Bronchial epithelial cell (primary cell): ENCODE measurements at regions not wholly inside any gene's neighbourhood (a gene's known extent, or its start where the extent isn't known, plus 50 kb on each side); places are given as distances from the start of the nearest gene placed in this dataset.

Experiments used
- DNase-seq: peaks from one replicate; pipeline ENCODE4 v3.0.0-alpha.2; 2010; ENCODE audit warnings: low read depth
- FAIRE-seq: peaks from 2 replicates; lab custom pipeline; 2011; peaks lifted over from hg19 to GRCh38; lab: Jason Lieb, UNC
- H3K27me3 ChIP-seq: 2 replicates; pipeline ENCODE4 v1.5.1; 2011; ENCODE audit warnings: low read length; ENCODE audit not compliant: control insufficient read depth, insufficient read depth
- H3K36me3 ChIP-seq: 2 replicates; pipeline ENCODE4 v1.5.1; 2011; ENCODE audit warnings: low read length; ENCODE audit not compliant: control insufficient read depth, insufficient read depth
- H3K4me3 ChIP-seq: 2 replicates; pipeline ENCODE4 v1.5.1; 2011; ENCODE audit warnings: mild to moderate bottlenecking, low read depth, low read length, control low read depth
- TF ChIP-seq, protein P1 (sequence below): IDR thresholded peaks from 2 replicates; pipeline ENCODE4 v1.5.1; 2011; ENCODE audit warnings: mild to moderate bottlenecking, moderate library complexity, low read length, control low read depth, inconsistent platforms; ENCODE audit not compliant: insufficient read depth, severe bottlenecking

DNA sequence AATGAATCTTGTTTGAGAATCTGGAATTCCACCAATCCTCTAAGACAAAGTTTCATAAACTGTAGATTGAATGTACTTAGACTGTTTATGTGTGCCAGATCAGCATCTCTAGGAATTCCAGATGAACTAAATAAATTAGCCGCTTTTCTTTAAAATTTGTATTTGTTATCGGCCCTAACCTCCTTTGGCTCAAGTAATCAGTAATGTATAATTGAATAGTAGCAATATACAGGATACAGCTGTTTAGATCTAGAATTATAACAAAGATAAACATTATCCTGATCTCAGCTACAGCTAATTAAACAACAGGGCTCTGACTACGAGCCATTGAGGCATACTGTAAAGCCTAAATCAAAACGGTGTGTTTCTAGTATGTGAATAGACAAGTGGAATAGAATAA is 120.3 kb downstream of the CYB561 start:
- H3K36me3 ChIP-seq, result peaks cover 4% of the 10 kb centered on the region
- no peak for FAIRE-seq
- H3K27me3 ChIP-seq, result no peaks in the 10 kb centered on the region
- no peak overlapping the region for H3K4me3 ChIP-seq
- no peak for DNase-seq
- TF ChIP-seq, protein P1, sequence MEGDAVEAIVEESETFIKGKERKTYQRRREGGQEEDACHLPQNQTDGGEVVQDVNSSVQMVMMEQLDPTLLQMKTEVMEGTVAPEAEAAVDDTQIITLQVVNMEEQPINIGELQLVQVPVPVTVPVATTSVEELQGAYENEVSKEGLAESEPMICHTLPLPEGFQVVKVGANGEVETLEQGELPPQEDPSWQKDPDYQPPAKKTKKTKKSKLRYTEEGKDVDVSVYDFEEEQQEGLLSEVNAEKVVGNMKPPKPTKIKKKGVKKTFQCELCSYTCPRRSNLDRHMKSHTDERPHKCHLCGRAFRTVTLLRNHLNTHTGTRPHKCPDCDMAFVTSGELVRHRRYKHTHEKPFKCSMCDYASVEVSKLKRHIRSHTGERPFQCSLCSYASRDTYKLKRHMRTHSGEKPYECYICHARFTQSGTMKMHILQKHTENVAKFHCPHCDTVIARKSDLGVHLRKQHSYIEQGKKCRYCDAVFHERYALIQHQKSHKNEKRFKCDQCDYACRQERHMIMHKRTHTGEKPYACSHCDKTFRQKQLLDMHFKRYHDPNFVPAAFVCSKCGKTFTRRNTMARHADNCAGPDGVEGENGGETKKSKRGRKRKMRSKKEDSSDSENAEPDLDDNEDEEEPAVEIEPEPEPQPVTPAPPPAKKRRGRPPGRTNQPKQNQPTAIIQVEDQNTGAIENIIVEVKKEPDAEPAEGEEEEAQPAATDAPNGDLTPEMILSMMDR, result no peak

DNA sequence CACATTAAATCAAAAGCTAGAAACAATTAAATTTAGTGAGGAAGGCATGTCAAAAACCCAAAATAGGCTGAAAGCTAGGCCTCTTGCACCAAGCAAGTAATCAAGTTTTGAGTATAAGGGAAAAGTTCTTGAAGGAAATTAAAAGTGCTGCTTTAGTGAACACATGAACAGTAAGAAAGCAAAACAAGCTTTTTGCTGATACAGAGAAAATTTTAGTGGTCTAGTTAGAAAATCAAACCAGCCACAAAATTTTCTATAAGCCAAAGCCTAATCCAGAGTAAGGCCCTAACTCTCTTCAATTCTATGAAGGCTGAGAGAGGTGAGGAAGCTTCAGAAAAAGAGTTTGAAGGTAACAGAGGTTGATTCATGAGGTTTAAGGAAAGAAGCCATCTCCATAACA is 116.2 kb downstream of the CYB561 start:
- Histone ChIP-seq H3K4me3 (no peak overlapping the region), H3K27me3 (no peaks in the 10 kb centered on the region), H3K36me3 (peaks cover 2% of the 10 kb centered on the region)
- no peak for FAIRE-seq
- no peak for DNase-seq
- TF ChIP-seq, protein P1, result no peak

DNA sequence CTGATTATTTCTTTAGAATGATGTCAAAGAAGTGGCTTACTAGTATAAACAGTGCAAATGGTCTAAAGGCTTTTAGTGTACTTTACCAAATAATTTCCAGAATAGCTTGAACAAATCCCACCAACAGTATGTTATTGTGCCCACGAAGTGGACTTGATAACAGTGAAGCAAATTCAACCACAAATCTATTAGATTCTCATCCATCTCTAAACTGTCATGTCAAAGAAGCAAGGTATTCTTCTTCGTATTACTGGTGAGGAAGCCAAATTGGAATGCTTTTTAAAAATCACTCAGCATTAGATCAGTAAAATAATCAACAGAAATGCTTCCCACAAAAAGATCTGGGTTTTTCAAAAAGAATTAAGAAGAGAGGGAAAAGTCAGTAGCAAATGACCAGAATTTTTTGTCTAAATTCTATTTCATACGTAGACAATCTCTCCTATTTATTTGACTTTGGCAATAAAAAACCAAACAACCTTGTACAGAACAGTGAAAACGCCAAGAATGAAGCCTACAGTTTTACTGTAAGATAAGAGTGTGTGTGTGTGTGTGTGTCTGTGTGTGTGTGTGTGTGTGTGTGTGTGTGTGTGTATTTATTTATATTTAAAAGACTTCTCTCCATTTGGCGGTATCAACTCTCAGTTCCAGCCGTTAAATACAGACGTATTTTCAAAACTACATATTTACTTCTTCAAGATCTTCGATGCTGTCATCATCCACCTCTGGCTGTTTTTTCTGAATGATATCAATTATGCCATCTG is 114.6 kb downstream of the CYB561 start:
- peaks cover 2% of the 10 kb centered on the region for H3K36me3 ChIP-seq
- TF ChIP-seq, protein P1, result no peak
- no peak overlapping the region for H3K4me3 ChIP-seq
- DNase-seq (no peak), FAIRE-seq (no peak)
- H3K27me3 ChIP-seq, result no peaks in the 10 kb centered on the region

DNA sequence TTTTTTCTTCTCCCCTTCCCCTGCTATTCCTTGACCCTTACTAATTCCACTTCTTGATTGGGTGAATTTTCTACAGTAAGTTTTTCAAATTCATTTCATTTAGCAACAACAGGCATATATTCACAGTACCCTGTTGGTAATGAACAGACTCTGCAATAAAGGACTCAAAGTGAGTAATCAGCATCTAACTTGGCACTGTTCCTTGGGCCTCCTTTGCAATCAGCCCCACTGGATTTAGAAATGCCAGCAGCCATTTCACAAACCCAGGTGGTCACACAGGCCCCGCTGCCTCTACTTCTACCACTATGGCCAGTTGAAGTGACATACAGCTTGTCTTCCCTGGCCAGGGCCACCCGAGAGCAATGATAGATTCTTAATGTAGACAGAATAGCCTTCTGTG is 113.8 kb downstream of the CYB561 start:
- DNase-seq, result no peak
- TF ChIP-seq, protein P1, result no peak
- peaks cover 1% of the 10 kb centered on the region for H3K36me3 ChIP-seq
- no peak overlapping the region for H3K4me3 ChIP-seq
- FAIRE-seq, result no peak
- no peaks in the 10 kb centered on the region for H3K27me3 ChIP-seq

DNA sequence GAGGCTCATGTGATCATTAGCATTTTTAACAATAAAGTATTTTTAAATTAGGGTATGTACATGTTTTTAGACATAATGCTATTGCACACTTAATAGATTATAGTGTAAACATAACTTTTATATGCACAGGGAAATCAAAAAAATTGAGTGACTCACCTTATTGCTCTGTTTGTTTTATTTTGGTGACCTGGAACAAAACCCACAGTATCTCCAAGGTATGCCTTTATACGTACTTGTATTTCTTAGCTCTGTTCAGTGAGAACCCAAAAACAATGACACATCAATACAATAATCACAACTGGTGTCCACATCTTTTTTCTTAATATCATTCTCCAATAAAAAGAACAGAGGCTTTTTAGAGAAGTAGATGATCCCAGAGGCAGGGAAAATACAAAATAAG is 112.2 kb downstream of the CYB561 start:
- FAIRE-seq (no peak), DNase-seq (no peak)
- peaks cover 2% of the 10 kb centered on the region for H3K36me3 ChIP-seq
- H3K4me3 ChIP-seq, result no peak overlapping the region
- TF ChIP-seq, protein P1, result no peak
- H3K27me3 ChIP-seq, result no peaks in the 10 kb centered on the region

DNA sequence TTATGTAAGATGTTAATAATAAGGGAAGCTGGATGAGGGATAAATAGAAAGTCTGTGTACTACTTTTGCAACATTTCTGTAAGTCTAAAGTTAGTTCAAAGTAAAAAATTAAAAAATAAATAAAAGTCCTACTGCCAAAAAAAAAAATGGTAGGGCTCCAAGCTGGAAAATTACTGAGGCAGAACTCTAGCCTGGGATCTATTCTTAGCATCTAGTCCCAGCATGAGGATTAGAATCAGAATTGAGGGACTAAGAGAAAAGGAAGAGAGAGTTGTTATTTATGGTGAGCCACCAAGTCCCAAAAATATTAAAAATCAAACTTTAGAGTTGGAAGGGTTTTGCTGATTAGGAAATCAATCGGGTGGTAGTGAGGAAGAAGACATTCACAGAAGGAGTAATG is 110.3 kb downstream of the CYB561 start:
- peaks cover 9% of the 10 kb centered on the region for H3K36me3 ChIP-seq
- DNase-seq (no peak), FAIRE-seq (no peak)
- TF ChIP-seq, protein P1, result no peak
- H3K4me3 ChIP-seq, result no peak overlapping the region
- no peaks in the 10 kb centered on the region for H3K27me3 ChIP-seq
